HFFc6 (cell line): ENCODE measurements at regions not wholly inside any gene's neighbourhood (a gene's known extent, or its start where the extent isn't known, plus 50 kb on each side); places are given as distances from the start of the nearest gene placed in this dataset.

Experiments used
- DNase-seq: peaks from one replicate; pipeline ENCODE4 v3.0.0-alpha.2; 2018
- H3K27ac Mint-ChIP-seq: 2 replicates; pipeline ENCODE4 v1.8.0; 2020; ENCODE audit warnings: mild to moderate bottlenecking, mixed read lengths
- H3K27me3 Mint-ChIP-seq: 2 replicates; pipeline ENCODE4 v1.8.0; 2021; ENCODE audit warnings: mild to moderate bottlenecking, moderate library complexity, mixed read lengths; ENCODE audit not compliant: insufficient read depth
- H3K36me3 Mint-ChIP-seq: 2 replicates; pipeline ENCODE4 v1.8.0; 2021; ENCODE audit warnings: low read depth, mixed read lengths
- H3K4me1 Mint-ChIP-seq: 2 replicates; pipeline ENCODE4 v1.8.0; 2020; ENCODE audit warnings: low read depth, mixed read lengths
- H3K4me3 Mint-ChIP-seq: 2 replicates; pipeline ENCODE4 v1.8.0; 2020; ENCODE audit warnings: mild to moderate bottlenecking, moderate library complexity, mixed read lengths
- H3K9me3 Mint-ChIP-seq: 2 replicates; pipeline ENCODE4 v1.8.0; 2020; ENCODE audit warnings: mild to moderate bottlenecking, mixed read lengths
- TF ChIP-seq, protein P1 (sequence below): fragments of 200-600 bp; sonication (generic); IDR thresholded peaks from 2 replicates; pipeline ENCODE4 v1.5.0; 2021; ENCODE audit warnings: antibody characterized with exemption, mild to moderate bottlenecking

DNA sequence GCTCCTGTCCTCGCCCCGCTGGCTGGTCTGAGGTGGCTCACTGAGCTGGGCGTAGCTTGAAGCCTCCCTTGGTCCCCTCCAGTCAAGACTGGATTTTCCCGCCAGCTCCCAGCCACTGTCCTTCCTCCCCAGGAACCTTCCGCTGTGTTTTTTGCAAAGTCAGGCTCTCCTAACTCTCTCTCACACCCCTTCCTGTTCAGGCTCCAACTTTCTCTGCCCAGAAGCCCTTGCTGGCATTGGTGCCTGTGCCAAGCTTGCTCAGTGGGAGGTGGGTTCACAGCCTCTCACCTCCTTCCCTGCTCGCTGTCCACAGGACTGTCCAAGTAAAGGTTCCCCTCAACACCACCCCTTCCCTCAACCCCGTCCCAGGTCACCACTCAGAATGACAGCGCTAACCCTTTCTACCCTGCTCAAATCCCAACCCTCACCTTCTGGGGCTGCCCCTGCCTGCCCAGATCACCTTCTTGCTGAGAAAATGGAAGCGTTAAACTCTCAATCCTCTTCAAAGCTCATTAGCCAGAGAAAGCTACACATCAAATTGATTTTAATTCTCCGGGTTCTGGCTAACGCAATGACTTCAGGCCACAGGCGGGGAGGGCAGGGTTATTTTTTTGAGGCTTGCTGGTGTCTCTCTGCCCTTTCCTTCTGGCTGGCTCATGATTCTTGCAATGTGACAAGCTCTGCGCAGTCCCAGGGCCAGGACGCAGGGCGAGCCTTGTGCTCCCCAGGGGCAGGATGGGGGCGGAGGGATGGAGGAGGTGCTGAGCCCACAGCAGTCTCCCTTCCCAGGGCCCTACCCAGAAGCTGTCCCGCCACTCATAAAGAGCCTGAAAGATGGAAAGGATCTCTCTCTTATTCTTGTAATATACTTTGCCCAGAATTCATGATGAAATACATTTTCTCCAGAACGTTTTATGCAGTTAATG is 357.2 kb upstream of the TNRC6C start:
- no peak for DNase-seq
- Mint-ChIP-seq H3K9me3 (no peaks in the 10 kb centered on the region), H3K27me3 (peaks cover 26% of the 10 kb centered on the region), H3K27ac (no peak overlapping the region), H3K36me3 (no peaks in the 10 kb centered on the region), H3K4me3 (no peak overlapping the region), H3K4me1 (peaks cover 20% of the 10 kb centered on the region)
- TF ChIP-seq, protein P1, sequence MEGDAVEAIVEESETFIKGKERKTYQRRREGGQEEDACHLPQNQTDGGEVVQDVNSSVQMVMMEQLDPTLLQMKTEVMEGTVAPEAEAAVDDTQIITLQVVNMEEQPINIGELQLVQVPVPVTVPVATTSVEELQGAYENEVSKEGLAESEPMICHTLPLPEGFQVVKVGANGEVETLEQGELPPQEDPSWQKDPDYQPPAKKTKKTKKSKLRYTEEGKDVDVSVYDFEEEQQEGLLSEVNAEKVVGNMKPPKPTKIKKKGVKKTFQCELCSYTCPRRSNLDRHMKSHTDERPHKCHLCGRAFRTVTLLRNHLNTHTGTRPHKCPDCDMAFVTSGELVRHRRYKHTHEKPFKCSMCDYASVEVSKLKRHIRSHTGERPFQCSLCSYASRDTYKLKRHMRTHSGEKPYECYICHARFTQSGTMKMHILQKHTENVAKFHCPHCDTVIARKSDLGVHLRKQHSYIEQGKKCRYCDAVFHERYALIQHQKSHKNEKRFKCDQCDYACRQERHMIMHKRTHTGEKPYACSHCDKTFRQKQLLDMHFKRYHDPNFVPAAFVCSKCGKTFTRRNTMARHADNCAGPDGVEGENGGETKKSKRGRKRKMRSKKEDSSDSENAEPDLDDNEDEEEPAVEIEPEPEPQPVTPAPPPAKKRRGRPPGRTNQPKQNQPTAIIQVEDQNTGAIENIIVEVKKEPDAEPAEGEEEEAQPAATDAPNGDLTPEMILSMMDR, result no peak

DNA sequence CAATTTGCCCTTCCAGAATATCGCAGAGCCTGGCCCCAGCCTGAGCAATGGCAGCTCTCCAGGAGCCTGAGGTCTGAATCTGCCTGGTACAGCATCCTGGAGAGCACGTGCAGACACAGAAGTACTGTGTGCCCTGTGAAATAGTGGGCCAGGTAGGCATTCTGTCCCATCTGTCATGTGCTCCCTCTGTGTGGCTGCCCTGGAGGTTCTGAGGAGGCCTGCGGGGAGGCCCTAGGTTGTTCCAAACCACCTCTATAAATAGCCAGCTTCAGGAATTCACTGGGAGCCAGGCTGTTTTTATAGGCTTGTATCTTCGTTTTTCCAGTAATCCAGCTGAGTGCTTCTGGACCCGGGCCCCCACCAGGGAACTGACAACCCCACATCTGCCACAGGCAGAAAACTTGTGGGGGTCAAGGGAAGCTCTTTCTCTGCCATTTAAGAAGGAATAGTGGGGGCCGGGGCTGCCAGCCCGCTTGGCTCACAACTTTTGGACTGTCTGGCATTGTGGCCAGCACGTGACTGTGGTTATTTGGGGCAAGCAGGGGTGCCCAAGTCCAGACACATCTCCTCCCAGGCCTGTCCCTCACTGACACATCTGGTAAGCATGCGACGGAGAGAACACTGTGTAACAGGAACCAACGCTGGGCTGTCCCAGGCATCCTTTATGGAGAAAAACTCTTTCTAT is 356.3 kb upstream of the TNRC6C start:
- Mint-ChIP-seq H3K36me3 (no peaks in the 10 kb centered on the region), H3K4me3 (peak overlapping the region; percentile 38), H3K27ac (peak overlapping the region; percentile 44), H3K27me3 (peaks cover 22% of the 10 kb centered on the region), H3K4me1 (peaks cover 20% of the 10 kb centered on the region), H3K9me3 (no peaks in the 10 kb centered on the region)
- DNase-seq, result peak; percentile 74
- TF ChIP-seq, protein P1, result no peak

DNA sequence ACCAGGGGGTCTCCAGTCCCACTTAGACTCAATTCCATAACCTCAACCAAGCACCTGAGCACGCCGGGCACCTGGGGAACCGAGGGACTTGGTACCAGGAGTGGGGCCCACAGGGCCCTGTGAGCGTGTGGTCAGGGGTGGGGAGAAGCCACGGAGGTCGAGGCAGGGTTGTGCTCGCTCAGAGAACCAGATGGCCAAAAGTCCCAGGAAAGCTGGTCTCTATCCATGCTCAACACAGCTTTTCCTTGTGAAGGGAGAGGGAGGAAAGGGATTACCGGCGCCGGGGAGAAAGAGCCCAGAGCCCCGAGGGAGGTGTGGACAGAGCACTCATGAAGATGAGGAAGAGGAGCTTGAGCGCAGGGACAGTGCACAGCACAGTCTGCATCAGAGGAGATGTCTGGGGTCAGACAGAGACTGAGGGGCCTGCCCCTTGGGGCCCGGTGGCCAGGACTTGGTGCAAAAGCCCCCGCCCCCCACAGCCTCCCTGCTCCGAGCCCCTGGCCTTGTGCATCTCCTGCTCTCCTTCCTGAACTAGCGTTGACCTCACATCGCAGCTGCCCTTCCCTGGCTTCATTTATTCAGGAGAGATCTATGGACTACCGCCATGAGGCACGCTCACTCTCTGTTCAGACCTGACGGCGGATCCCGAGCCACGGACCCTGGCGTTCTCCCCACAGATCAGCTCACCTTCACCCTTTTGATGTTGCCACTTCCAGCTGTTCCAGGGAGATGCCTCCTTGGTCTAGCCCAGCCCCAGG is 355.4 kb upstream of the TNRC6C start:
- DNase-seq, result no peak
- TF ChIP-seq, protein P1, result no peak
- peaks cover 20% of the 10 kb centered on the region for H3K4me1 Mint-ChIP-seq
- H3K27me3 Mint-ChIP-seq, result peaks cover 23% of the 10 kb centered on the region
- no peaks in the 10 kb centered on the region for H3K36me3 Mint-ChIP-seq
- peak overlapping the region; percentile 44; the same call in 1 of the 2 replicates for H3K27ac Mint-ChIP-seq
- H3K9me3 Mint-ChIP-seq, result no peaks in the 10 kb centered on the region
- peak overlapping the region; percentile 38; the same call in 1 of the 2 replicates for H3K4me3 Mint-ChIP-seq

DNA sequence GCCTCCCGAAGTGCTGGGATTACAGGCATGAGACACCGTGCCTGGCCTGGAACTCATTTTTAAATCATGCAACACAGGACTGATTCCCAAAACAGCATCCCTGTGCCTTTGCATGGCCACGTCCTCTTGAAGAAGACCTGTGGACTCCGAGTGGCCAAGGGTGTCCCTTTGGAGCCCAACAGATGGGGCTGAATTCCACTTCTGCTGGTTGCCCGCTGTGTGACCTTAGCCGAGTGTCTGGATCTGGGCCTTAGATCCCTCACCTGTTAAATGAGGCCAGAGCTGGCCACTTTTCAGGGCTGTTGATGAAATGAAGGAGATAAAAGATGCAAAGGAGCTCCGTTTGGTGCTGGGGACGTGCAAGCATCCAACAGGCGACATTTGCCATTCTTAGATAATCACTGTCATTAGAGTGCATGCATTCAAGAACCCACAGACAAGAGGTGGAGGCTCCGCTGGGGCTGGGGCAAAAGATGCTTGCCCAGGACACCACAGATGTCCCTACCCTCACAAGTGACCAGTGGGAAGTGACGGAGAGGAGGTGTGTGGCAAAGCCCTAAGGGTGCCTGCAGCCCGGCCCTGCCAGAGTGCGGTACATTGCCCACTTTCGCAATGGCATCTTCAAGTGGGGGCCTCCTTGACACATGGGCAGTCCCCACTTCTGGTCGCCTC is 354.1 kb upstream of the TNRC6C start:
- no peak overlapping the region for H3K27ac Mint-ChIP-seq
- DNase-seq, result no peak
- H3K27me3 Mint-ChIP-seq, result peaks cover 29% of the 10 kb centered on the region
- peaks cover 20% of the 10 kb centered on the region for H3K4me1 Mint-ChIP-seq
- H3K4me3 Mint-ChIP-seq, result no peak overlapping the region
- TF ChIP-seq, protein P1, result no peak
- no peaks in the 10 kb centered on the region for H3K9me3 Mint-ChIP-seq
- no peaks in the 10 kb centered on the region for H3K36me3 Mint-ChIP-seq

DNA sequence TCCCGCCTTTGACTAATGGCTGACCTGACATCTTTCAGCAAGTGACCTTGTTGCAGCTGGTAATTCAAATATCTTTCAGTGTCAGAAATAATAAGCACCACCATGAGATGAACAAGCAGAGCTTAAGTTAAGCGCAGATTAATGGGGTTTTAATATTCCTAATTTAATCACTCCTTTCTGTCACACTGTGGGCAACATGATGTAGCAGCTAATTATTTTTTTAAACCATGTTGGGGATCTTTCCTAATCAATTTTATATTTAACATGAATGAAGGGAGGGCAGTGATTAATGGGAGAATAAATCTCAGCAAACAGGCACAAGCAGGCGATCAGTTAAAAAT is 353.6 kb upstream of the TNRC6C start:
- TF ChIP-seq, protein P1, result no peak
- peaks cover 27% of the 10 kb centered on the region for H3K27me3 Mint-ChIP-seq
- H3K36me3 Mint-ChIP-seq, result no peaks in the 10 kb centered on the region
- peaks cover 24% of the 10 kb centered on the region for H3K4me1 Mint-ChIP-seq
- no peak for DNase-seq
- no peak overlapping the region for H3K4me3 Mint-ChIP-seq
- no peak overlapping the region for H3K27ac Mint-ChIP-seq
- H3K9me3 Mint-ChIP-seq, result no peaks in the 10 kb centered on the region
